NCI-H1436 treated with DMSO at 0.1 percent for 48 hours (cell line): ENCODE measurements at regions not wholly inside any gene's neighbourhood (a gene's known extent, or its start where the extent isn't known, plus 50 kb on each side); places are given as distances from the start of the nearest gene placed in this dataset.
"Not testable (repeated sequence)": the region's sequence is repeated elsewhere in the genome, so short reads cannot be mapped to it uniquely, and the experiment has no call there.

ENCODE experiments used
- DNase-seq: peaks from one replicate; lab custom pipeline; 2025; lab: John Stamatoyannopoulos, UW

GRCh38 chr13:88424463-88424862 lies 753.3 kb downstream of the SLITRK5 start:
- DNase-seq, result no peak

GRCh38 chr13:88426661-88427060 lies 755.5 kb downstream of the SLITRK5 start:
- no peak for DNase-seq

DNA sequence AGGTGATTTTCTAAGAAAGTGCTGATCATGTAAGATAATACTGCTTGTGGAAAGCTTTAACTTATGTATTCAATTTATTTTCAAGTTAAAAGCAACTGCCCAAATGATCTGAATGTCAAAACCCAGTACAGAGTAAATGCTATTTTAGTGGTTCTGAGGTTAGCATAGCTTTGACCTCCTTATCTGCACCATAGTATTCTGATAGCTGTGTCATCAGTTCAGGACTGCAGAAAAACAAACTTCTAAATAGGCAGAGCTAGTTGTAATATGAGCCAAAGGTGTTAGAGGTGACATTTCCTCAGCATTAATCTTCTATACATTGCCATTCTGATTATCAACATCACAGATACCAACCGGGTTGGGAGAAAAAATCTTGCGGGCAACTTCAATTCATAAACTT lies 758.7 kb downstream of the SLITRK5 start:
- DNase-seq, result no peak

GRCh38 chr13:88434953-88435352 lies 763.8 kb downstream of the SLITRK5 start:
- DNase-seq, result no peak

GRCh38 chr13:88436974-88437373 lies 765.8 kb downstream of the SLITRK5 start:
- DNase-seq, result no peak

GRCh38 chr13:88450515-88450914 lies 779.3 kb downstream of the SLITRK5 start:
- DNase-seq, result no peak

GRCh38 chr13:88456151-88456550 lies 785.0 kb downstream of the SLITRK5 start:
- DNase-seq, result no peak

DNA sequence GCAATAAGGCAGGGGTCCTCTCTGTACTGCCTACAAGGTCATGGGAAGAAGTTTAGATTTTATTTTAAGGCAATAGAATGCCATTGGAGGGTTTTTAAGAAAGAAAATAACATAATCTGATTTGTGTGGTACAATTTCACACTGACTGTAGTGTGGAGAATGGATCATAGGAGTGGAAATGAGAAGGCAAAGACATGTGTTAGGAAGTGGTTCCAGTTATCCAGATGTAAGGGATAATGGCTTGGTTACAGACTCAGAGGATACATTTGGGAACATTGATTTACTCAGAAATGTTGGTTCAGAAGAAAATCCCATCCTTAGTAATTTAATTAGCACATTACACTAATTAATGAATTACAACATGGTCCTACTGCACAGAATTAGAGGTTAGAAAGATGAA lies 788.2 kb downstream of the SLITRK5 start:
- no peak for DNase-seq

- DNase-seq, result no peak
Observed at GRCh38 chr13:88461272-88462009, 790.3 kb downstream of the SLITRK5 start.

- DNase-seq, result no peak
Observed at GRCh38 chr13:88464851-88465250, 793.7 kb downstream of the SLITRK5 start.

- DNase-seq, result no peak
Observed at GRCh38 chr13:88472316-88472715, 801.1 kb downstream of the SLITRK5 start.

DNA sequence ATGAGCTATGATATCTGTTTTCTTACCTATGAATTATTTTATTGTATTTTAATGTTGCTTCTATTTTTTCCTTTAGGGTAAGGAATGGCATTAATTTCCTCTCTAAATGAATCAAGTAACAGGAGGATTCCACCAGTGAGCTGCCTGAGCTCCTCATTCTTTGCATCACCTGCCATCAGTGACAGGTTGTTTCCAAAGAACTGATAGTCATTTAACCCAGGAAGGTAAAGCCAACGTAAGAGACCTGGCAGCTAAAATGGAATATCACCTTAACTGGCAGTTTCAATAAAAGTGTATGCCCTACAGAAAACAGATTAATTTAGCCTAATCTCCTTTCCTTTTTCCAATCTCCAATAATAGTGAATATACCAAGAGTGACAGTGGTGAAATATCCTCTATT lies 812.0 kb downstream of the SLITRK5 start:
- DNase-seq, result no peak

GRCh38 chr13:88507909-88508308 lies 836.7 kb downstream of the SLITRK5 start:
- DNase-seq, result no peak

DNA sequence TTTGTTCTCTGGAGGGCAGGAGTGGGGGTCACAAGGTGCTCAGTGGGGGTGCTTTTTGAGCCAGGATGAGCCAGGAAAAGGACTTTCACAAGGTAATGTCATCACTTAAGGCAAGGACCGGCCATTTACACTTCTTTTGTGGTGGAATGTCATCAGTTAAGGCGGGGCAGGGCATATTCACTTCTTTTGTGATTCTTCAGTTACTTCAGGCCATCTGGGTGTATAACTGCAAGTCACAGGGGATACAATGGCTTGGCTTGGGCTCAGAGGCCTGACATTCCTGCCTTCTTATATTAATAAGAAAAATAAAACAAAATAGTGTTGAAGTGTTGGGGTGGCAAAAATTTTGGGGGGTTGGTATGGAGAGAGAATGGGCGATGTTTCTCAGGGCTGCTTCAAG lies 841.8 kb downstream of the SLITRK5 start:
- DNase-seq, result not testable (repeated sequence)

DNA sequence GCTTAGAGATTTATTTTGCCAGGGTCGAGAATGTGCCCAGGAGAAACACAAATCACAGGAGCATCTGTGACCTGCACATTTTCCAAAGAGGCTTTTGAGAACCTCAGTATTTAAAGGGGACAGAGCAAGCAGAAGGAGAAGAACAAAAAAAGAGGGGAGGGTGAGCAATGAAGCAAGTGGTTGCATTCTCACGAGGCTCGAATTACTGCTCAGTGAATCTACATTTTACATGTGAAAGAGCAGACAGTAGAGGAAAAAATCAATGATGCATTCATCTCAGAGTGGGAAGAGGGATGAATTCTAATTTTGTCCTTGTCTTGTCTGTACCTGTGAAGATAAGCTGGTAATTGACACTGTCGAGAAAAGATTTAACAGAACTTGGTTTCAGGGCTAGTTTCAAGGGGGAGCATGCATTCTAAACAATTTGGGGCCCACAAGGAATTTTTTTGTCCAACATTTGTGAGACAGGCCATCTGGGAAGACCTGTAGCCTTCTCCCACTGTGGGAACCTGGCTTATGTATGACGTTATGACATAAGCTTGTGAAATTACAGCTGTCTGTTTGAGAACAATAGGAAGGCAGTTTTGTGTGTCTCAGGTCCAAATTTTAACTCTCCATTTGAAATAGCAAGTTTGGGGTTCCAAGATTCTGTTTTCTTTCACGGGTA lies 855.1 kb downstream of the SLITRK5 start:
- no peak for DNase-seq

- no peak for DNase-seq
Observed at GRCh38 chr13:88526853-88527215, 855.7 kb downstream of the SLITRK5 start.

DNA sequence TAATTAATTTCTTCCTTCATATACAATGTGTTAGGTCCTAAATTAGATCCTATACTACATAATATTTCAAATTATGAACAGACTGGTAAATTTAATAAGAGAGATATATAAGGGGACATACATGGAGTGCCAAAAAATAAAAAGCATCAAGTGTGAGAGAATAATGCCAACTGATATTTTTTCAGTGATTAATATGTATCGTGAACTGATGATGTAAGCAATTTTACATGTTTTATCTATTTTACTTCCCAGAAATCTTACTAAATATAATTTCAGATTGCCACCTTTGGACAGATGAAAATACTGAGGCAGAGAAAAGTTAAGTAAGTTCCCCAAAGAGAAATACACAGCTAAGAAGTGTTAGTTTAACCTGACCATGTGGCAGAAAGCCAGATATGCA lies 870.8 kb downstream of the SLITRK5 start:
- no peak for DNase-seq

DNA sequence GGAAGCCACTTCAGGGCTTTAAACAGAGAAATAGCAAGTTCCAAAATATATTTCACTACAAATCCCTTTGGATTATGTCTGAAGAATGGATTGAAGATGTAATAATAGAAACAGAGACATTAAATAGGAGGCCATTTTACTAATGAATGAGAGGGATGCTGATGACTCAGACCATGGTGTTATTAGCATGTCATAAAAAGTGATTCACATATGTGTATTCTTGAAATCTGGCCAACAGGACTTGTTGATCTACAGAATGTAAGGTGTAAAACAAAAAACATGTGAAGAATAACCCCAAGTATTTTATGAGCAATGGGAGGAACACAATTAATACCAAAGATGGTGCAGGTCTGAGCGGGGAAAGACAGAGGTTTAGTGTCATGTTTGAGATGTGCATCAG lies 873.7 kb downstream of the SLITRK5 start:
- no peak for DNase-seq

DNA sequence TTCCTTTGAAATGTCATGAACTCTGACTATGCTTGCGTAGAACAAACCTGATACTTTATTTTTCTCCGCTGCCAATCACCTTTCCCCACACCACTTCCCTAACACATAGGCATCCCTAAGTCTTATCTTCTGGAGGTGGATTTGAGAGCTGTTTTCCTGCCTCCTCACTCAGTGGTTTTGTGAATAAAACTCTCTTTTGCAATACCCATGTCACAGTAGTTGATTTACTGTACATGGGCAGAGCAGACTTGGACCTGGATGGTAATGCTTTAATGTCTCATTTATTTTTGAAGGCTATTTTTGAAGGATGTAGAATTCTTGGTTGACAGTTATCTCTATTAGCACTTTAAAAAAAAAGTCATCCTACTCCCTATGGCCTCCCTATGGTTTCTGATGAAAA lies 881.8 kb downstream of the SLITRK5 start:
- no peak for DNase-seq

DNA sequence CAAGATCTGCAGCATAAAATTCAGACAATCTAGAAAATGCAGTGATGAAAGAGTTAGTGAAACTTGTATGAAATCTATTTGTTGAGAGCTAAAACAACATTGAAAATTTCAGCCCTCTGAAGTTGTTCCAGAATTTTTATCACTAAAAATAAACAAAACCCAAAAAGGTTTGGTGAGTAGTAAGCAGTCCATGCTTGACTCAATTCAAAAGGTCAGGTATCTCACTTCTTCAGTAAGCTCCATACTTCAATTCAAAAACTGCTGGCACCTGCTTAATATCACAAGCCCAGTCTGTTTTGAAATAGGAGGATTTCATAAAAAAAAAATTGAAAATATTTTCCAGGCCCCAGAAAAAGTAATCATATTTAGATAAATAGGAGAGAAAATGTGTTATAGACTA lies 894.4 kb downstream of the SLITRK5 start:
- DNase-seq, result no peak

DNA sequence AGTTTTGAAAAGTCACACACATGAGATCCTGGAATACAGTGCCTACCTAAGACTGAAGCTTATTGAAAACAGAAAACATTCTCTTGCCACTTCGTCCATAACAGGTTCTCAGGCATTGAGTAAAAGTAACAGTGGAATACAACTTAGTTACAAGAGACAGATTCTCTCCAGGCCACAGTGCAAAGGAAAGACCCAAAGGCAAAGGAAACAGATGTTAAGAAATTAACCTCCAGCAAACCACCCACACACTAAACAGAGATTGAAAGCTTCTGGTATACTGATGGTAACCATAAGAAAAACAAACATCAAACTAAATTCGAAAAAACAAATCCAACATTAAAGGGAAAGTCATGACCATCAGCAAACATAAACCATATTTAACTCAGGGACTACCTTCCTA lies 914.7 kb downstream of the SLITRK5 start:
- DNase-seq, result no peak

DNA sequence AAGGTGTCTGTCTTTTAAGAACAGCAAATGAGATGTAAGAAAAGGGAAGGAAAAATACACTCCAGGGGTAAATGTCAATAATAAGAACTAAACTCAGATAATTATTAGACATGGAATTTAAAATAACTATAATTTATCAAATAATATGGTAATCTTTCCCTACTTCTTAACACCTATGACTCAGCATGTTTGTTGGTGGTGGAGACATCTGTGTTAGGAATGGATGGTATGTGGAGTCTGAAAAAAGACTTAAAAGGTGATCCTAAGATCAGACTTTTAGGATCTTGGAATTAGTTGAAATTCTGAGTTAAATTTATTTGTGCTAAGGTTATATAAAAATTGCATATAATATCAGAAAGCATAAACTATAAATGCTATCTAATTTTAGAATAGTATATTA lies 915.1 kb downstream of the SLITRK5 start:
- no peak for DNase-seq

DNA sequence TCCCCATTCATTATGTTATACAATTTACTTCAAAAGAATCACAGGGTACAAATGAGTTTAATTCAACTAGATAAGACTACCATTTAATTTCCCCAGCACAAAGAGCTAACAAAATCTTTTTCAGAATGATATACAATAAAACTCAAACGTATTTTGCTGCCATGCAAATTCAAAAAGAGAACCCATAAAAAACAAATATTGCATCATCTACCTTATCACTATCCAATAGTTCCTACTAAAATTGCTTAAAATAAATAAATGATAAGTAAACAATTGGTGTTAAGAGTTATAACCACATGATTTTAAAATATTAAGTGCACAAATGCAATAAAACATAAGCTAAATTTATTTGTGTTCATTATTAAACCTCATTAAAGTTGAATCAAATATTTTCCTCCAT lies 919.4 kb downstream of the SLITRK5 start:
- no peak for DNase-seq

DNA sequence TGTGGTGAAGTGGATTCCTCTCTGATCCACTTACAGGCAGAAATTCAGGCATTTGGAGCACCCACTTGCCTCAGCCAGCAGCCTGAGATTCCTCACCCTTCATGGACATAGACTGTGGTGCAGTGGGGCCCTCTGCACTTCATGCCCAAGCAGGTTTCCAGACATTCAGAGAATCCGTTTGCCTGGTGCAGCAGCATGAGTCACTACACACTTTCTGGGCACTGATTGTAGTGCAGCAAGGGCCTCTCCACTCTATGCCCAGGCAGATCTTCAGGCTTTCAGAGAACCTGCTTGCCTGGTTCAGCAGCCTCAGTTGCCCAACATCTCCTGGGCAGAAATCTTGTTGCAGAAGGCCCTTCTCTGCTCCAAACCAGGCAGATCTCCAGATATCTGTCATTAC lies 920.9 kb downstream of the SLITRK5 start:
- no peak for DNase-seq
